ENCODE measurements at regions not wholly inside any gene's neighbourhood (a gene's known extent, or its start where the extent isn't known, plus 50 kb on each side); places are given as distances from the start of the nearest gene placed in this dataset.
A peak's percentile ranks its signal among the peaks of the same experiment; 100 is the strongest.

DNA sequence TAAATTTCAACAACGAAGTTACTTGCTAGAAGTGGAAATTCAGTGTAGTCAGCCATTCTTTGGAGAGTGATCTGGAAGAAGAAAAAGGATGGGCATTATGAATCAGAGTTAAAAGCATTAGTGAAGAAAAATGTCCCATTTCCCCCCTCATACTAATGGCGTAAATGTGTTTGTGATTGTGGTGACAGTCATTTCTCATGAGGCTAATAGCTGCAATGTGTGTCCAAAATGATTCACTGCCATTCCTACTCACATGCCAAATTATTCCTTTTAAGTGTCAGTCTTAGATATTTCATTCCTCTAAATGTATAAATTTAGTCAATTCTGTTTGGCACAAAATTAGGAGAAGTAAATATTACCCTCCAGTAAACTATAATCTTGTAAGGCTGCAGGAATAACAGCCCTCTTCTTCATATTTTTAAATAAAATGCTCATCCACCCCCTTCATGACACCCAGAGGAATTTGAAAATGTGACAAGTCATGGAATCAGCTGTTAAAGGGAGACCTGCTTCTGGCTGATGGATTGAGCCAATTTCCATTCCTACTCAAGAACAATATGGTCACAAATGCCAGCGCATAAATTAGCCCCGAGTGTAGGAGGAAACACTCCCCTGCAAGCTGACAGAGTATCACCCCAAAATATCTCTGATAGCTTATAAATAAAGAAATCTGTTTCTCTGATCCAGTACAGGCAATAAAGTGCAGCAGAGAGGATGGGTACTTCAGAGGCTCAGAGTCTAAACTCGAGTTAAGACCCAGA is 912.3 kb upstream of the SEL1L start:
- no peak for DNase-seq (ENCODE audit: low read depth)

DNA sequence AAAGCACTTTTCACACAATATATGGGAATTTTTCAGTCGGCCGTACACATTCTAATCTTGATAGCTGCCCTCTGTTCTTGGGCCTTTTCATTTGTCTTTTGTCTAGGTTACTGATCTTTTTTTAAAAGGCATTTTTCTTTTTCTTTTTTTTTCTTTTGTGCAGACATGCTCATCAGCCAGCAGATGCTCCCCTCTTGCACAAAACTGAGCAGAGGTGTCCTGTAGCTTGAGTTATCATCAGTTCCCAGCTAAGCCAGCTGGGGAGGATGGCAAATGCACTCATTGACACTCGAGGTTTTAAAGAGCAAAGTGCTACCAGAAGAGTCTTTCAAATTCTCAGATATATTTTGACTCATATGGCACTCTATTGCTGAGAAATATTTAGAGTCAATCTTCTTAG is 913.9 kb upstream of the SEL1L start:
- no peak for DNase-seq (ENCODE audit: low read depth)

DNA sequence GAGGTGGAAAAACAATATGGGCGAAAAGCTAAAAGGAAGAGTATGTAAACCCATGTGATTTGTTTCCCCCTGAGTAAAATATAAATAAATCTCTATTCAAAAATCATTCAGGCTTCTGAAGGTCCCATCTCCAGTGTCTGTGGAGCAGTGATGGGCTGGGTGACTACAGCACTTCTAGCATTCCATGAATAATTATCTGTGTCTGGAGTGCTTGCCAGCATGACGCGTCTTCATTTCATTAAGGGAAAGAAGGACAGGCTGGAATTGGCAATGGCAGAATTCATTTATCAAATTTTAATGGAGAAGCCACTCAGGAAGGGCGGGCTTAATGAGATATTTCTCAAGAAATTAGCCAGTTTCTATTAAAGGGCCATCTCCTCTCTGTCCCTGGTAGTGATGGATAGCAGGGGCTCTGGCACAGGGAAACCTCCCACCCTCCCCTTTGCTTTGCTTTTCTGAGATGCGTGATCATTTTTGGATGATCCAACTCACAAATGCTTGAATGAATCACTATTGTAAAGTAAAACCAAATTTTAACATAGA is 916.3 kb upstream of the SEL1L start:
- no peak for DNase-seq (ENCODE audit: low read depth)

DNA sequence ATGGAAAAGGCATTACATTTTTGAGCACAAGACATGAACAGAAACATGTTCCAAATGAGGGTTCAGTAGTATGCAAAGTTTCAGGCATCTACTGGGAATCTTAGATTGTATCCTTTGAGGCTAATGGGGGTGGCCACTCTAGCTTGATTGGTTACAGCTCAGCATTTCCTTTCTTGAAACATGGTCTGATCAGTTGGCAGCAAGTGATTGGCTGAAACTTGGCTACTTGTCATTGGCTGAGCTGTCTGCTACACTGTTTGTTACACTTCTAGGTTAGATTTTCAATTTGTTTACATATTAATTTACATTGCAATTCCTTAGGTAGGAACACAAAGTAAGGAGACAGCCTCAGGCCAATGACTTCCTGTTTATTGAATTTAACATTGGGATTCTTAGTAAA is 918.0 kb upstream of the SEL1L start:
- DNase-seq (ENCODE audit: low read depth), result no peak

DNA sequence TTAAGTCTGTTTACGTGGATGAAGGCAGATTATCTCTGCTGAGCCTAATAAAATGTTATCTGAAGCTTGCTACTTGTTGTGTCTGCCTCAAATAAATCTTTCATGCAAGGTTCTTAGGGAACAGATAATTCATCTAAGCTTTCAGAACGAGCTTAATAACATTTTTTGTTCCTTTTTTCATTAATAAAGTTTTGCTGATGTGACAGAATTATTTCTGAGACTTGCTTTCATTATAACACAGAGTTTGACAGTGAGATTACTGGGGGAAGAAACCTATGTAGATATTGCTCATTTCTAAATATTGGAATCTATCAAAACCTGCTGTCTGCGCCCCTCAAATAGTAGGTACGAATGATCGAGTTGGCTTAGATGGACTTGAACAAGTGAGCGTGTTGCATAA is 948.7 kb upstream of the SEL1L start:
- no peak for DNase-seq (ENCODE audit: low read depth)

DNA sequence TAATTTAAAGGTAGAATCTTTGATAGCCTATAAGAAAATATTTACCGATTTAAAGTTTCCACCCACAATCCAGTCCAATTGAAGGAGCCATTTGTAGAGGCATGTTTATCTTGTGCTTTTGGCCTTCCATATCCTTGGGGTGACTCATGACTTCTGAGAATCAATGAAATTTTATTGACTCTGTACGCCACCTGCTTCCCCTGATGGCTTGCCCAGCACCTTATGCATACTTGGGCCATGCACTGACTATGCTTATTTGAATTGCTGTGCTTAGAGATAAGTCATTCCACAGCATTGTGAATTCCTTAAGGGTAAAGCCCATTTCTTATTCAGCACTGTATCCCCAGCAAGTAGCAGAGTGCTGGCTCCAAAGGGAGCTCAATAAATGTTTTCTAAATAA is 954.8 kb upstream of the SEL1L start:
- no peak for DNase-seq (ENCODE audit: low read depth)

DNA sequence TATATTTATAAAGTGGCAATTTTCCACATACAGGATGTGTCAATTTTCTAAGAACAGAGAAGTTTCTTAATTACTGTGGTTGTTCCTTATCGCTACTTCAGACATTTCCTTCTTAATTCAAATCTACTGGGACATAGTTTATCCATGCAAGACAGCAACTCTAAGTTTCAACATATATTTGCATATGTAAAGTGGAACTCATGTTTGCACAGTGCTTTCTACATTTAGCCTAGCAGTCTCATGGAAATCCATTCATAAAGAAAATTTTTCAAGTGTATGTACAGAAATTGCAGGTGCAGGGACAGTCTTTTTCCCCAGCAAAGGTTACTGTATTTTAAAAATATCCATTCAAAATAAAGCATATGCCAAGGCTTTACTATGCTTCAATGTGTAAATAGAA is 956.7 kb upstream of the SEL1L start:
- DNase-seq (ENCODE audit: low read depth), result no peak

DNA sequence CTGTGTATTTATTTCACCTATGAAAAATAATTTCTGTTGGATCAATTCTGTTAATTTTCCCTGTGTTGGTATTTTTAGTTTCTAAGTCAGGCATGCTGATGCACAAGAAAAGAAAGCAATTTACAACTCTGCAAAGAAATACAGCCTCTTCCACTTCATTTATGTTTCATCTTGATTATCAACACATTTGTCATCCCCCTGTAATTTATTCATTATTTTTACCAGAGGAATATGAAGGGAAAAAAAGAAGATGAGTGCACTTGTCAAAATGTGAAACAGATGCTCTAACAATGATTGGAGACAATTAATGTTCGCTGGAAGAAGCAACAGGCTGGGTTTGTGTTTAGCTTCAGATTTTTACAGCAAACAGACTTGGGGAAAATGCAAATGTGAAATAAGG is 958.5 kb upstream of the SEL1L start:
- DNase-seq (ENCODE audit: low read depth), result no peak

DNA sequence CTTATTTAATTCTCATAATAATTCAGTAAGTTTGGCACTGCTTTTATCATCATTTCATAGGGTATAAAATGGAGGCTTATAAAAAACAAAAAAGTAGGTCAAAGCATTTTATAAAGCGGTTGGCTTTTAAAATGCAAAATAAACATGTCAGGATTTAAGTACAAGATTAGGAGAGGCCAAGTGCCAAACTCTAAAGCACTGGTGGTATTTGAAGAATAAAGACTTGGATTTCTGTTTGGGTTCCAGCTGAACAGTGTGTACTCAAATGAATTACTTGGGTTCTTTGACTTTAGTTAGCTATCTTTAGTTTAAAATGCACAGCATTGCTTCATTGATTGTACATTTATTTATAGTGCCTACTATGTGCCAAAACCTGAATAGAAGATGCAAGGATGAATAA is 966.6 kb upstream of the SEL1L start:
- no peak for DNase-seq (ENCODE audit: low read depth)

DNA sequence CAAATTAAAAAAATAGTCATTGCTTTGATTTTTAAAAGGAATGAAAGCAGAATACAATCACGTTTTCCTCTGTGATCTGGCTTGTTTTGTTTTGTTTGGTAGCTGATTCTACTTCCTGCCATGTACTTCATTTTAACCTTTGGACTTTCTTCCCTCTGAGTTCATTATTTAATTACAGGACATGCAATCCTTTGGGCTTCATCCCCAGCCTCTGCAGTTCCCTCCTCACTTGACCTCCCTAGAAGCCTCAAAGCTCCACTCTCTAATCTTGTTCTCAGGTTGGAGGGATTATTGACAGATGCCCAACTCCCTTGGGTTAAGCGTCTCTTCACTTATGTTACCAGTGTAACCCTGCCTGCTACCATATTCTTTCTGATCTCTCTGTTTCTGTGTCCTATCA is 967.9 kb upstream of the SEL1L start:
- DNase-seq (ENCODE audit: low read depth), result no peak

DNA sequence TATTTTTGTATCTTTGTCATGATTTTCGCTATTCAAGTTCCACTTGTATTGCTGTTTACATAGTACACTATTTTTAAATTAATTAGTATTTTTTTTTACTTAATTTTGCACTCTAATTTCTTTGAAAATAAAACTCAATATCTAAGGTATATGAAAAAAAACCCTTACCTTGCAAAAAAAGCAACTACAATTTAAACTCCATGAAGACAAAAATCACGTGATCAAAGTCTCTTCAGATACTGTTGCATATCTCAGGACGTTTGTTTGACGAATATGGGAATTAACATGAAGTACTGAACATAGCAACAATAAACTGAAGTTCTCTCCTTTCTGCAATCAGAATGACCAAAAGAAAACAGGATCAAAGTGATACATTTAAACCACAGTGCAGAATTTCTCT is 968.4 kb upstream of the SEL1L start:
- no peak for DNase-seq (ENCODE audit: low read depth)

DNA sequence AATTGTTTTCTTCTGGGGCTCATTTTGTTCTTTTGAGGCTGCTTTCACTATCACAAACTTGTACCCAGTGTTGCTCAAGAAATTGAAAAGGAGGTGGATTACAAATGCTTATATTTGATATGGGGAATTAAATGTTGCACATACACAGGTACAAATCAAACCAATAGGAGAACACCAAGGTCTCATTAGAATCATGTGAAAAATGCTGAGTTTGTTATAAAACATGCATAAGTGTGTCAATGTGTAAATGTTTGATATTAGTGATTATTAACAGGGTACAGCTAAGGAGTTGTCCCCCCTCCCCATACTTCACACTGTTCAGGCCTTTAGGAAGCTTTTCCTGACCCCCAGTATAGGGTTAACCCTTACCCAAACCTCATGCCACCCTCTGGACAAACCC is 971.2 kb upstream of the SEL1L start:
- no peak for DNase-seq (ENCODE audit: low read depth)

DNA sequence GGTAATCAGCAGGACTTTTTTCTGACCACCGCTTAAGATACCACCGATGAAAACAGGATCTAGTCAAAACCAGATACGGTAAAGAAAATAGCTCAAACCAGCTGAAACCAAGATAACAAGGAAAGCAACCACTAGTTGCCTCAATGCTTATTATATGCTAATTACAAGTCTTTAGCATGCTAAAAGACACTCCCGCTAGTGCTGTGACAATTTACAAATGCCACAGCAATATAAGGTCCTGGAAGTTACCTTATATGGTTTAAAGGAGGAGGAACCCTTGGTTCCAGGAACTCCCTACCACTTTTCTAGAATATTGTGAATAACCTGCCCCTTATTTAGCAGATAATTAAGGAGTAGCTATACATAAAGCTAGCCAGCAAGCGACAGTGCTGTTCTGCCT is 976.4 kb upstream of the SEL1L start:
- no peak for DNase-seq (ENCODE audit: low read depth)

DNA sequence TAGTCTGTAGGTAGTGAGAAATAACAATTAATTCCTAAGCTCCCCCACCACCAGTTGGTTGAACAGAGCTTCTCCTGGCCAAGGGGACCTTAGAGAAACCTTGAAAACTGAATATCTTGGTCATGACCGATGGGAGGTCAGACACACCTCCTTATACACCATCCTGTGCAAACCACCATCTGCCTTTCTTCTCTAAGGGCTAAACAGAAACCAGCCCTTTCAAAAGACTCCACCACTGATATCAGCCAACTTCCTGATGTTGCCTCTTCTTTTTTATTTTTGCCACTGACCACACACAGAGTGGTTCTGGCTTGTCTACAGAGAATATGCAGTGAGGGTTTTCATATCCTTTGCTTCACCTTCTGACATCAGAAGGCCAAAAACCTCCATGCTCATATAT is 977.7 kb upstream of the SEL1L start:
- DNase-seq (ENCODE audit: low read depth), result no peak

DNA sequence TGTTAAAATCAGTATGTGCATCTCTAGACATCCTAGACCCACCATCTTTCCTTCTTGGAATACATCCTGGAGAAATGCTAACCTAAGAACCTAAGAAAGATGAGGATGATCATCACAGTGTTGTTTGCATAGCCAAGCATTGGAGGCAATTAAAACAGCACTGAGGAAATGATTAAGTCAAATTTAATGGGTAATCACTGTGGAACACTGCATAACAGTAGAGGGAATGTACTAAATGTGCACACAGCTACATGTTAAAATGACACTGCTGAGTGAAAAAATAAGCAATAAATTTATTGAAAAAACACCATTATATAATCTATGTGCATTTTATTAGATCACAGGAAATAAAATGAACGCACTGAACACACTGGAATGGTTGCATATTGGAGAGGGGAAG is 987.1 kb upstream of the SEL1L start:
- DNase-seq (ENCODE audit: low read depth), result no peak

DNA sequence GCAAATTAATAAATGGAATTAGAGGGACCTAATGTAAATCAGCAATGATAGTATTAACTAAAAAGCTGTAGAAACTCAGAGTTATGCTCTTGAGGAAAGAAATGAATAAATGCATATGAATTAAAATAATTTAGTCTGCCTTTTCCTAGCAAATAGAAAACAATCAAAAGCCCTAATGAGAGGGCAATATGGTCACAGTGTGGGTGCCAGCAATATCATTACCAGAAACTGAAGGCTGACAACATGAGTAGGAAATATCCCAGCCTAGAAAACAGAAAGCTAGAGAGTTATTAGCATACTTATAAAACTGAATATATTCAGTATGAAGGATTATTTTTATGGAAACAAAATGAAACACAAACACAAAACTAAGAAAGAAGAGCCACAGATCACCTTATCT is 987.5 kb upstream of the SEL1L start:
- DNase-seq (ENCODE audit: low read depth), result no peak

DNA sequence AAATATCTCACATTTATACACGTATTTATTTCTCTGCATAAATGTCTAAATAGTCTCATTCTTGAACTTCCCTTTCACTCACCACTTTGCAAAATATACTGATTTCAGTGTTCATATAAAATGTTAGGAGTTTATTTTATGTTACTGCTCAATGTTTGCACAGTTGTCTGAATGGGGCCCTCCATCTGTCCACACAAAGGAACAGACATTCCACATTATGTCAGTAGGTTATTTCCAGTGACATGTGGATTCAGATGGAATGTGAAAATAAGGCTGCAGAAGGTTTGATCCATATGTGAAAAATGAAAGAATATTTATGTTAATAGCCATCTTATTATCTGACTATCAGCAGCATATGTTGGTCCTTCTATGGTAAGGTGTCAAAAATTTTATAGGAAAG is 994.4 kb upstream of the SEL1L start:
- DNase-seq (ENCODE audit: low read depth), result no peak

DNA sequence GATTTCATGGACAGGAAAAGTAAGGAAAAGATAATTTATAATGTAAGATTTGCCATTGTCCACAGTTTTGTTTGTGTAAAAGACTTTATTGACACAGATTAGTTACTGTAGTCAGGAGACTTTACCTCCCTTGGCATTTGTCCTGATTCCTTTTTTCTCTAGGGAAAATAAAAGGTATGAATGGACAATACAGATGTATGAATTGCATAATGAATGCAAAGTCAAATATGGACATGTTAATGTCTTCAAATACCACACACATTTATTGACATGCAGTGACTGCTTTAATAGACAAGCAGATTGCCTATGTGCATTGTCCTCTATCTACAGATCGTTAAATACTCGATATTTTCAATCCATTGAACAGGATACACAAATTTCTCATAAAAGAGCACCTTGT is 999.7 kb upstream of the SEL1L start:
- no peak for DNase-seq (ENCODE audit: low read depth)

DNA sequence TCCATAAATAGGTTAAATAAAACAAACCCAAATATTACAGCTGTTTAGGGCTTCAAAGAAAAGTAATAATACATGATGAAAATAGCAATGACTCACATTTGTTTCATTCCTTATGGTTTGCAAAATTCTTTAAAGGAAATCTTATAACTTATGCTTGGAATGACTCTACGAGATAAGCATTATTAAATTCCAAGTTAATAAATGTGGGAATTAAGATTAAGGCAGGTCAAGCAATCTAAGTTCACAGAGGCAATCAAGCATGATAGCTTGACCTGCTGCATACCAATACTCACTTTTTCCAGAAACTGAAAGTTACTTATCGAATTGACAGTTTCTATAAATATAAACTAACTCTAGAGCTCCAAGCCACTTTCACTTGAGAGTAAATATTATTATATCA is 1002.9 kb upstream of the SEL1L start:
- DNase-seq (ENCODE audit: low read depth), result no peak

DNA sequence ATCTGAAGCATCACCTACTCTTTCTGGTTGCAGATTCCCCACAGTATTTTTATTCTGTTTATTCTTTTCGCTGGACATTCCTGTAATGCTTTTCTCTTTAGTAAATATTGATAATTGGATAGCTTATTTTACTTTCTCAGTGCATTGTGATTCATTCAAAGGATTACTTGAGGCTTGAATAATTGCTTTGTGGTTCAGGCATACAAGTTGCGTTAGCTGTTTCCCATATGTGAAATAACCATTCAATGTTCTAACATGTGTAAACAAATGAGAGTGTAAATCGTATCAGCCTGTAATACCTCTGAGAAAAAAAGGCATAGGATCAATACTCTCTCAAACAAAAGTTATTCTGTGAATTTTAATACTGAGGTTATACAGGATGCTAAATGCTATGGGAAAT is 1004.2 kb upstream of the SEL1L start:
- peak; percentile 1 for DNase-seq (ENCODE audit: low read depth)

DNA sequence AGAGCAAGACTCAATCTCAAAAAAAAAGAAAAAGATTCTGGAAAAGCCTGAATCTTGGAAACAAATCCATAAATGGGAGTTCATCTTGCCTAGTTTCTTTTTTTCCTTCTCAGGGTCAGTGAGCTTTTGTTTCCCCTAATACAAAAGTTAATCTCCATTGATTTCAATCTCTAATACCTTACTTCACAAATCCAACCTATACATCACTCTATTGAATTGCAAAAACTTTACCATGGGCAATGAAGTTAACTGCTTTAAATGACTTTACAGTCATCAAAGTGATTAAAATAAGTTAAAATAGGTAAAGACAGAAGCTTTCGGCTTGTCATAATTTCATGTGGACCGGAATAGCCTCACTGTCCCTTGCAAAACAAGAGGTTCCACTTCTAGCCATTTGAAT is 1012.7 kb upstream of the SEL1L start:
- no peak for DNase-seq (ENCODE audit: low read depth)

DNA sequence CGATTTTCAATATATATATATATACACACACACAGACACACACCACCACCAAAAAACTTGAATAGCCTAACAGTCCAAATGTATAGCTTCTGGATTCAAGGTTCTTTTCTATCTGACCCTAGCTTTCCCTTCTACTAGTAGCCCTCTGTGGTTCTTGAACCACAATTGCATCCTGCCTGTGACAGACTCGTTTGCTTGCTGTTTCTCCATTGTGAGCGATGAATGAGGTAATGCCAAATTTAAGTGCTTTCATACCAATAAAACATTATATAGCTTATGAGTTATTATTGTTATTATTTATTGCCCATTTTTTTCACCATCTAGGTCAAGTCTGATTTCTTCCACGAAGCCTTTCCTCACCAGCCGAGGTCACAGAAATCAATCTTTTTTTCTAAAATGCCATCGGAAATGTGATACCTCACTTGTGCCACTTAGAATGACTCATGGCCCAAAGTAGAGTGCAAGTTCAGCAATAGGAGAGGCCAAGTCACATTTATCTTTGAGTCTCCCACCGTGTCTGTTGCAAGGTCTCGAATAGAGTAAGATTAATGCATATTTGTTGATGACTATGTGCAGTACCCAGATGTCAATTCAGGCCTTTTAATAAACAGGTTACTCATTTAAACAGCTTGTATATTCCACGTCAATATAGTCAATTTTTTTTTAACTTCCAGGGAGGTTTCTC is 1015.8 kb upstream of the SEL1L start:
- no peak for DNase-seq (ENCODE audit: low read depth)

DNA sequence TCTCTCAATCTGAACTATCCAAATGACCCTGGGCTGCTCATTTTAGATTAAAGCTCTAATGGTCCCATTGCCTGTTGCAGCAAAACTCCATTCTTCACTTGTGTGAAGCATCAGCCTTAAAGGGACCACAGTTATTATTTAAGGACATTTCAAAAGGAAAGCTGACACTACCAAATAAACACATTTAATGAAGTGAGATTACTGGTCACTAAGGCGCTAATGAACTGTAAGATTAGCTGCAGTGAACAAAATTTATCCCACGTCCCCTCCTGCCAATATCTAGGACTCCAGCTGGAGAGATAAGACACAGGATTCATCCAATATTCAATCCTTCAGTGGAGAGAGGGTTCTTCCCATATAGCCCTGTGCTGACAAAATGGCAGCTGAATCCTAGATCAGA is 1029.2 kb upstream of the SEL1L start:
- DNase-seq (ENCODE audit: low read depth), result no peak

DNA sequence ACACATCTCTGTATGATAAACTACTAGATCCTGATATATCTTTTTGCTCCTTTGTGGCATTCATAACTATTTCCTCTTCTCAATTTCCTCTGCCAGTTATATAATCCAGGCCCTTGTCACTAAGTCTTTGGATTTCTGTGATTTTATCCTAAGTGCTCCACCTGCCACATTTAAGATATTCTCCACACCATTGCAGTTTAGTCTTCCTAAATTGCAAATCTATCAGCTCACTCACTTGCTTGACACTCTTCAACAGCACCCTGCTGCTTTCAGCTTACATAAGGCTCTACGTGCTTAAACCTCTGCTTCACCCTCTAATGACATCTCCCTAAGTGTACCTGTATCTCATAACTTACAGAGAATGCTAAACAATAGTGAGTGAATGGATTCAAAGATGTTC is 1032.2 kb upstream of the SEL1L start:
- no peak for DNase-seq (ENCODE audit: low read depth)

Data from iris pigment epithelial cell (primary cell).